HG02588 (cell line): ENCODE measurements at regions not wholly inside any gene's neighbourhood (a gene's known extent, or its start where the extent isn't known, plus 50 kb on each side); places are given as distances from the start of the nearest gene placed in this dataset.

Experiments
- ATAC-seq: cut with Tn5 transposase; IDR thresholded peaks from one replicate; pipeline ENCODE4 v1.9.1; 2021; ENCODE audit warnings: mild to moderate bottlenecking, moderate library complexity; ENCODE audit not compliant: unreplicated experiment

GRCh38 chr1:181863736-181864135 lies 197.8 kb downstream of the ZNF648 start:
- no peak for ATAC-seq

- no peak for ATAC-seq
These were observed 198.5 kb downstream of the ZNF648 start for GRCh38 chr1:181863006-181863405.

GRCh38 chr1:181858135-181858534 lies 203.4 kb downstream of the ZNF648 start:
- no peak for ATAC-seq
